Fibroblast of the aortic adventitia (primary cell): ENCODE measurements at regions not wholly inside any gene's neighbourhood (a gene's known extent, or its start where the extent isn't known, plus 50 kb on each side); places are given as distances from the start of the nearest gene placed in this dataset.

Source experiments
- DNase-seq: peaks from one replicate; pipeline ENCODE4 v3.0.0-alpha.2; 2010; ENCODE audit warnings: low read depth
- H3K4me3 ChIP-seq: 2 replicates; pipeline ENCODE4 v1.5.1; 2011; ENCODE audit warnings: low read depth, mild to moderate bottlenecking, control low read depth, low read length, moderate library complexity
- TF ChIP-seq, protein P1 (sequence below): IDR thresholded peaks from 2 replicates; pipeline ENCODE4 v1.5.1; 2011; ENCODE audit warnings: mild to moderate bottlenecking, low read length, control low read depth, inconsistent platforms; ENCODE audit not compliant: insufficient read depth

DNA sequence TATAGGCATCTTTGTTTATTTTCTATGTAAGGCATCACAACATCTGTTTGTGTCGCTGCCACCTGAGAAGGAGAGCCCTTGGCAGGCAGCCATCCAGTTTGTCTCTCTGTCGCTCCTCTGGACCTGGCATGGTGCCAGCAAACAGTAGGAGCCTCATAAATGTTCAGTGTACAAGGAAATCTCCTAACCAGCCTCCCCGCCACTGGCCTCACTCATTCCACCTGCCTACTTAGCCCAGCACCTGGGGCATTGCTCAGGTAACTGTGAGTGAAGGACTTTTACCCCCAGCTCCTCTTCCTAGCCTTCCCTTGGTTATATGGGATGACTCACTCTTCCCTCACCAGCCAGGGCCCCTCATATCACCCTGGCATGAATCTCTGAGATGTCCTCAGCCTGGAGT, 61.7 kb upstream of the NPTX2 start:
- no peak overlapping the region for H3K4me3 ChIP-seq
- TF ChIP-seq, protein P1, sequence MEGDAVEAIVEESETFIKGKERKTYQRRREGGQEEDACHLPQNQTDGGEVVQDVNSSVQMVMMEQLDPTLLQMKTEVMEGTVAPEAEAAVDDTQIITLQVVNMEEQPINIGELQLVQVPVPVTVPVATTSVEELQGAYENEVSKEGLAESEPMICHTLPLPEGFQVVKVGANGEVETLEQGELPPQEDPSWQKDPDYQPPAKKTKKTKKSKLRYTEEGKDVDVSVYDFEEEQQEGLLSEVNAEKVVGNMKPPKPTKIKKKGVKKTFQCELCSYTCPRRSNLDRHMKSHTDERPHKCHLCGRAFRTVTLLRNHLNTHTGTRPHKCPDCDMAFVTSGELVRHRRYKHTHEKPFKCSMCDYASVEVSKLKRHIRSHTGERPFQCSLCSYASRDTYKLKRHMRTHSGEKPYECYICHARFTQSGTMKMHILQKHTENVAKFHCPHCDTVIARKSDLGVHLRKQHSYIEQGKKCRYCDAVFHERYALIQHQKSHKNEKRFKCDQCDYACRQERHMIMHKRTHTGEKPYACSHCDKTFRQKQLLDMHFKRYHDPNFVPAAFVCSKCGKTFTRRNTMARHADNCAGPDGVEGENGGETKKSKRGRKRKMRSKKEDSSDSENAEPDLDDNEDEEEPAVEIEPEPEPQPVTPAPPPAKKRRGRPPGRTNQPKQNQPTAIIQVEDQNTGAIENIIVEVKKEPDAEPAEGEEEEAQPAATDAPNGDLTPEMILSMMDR = no peak
- DNase-seq = no peak

- TF ChIP-seq, protein P1 = no peak
- H3K4me3 ChIP-seq = no peak overlapping the region
- DNase-seq = no peak
Measured at GRCh38 chr7:98553666-98554065, 63.4 kb upstream of the NPTX2 start.

- no peak overlapping the region for H3K4me3 ChIP-seq
- TF ChIP-seq, protein P1 = no peak
- DNase-seq = no peak
Measured at GRCh38 chr7:98551611-98552273, 65.3 kb upstream of the NPTX2 start.

DNA sequence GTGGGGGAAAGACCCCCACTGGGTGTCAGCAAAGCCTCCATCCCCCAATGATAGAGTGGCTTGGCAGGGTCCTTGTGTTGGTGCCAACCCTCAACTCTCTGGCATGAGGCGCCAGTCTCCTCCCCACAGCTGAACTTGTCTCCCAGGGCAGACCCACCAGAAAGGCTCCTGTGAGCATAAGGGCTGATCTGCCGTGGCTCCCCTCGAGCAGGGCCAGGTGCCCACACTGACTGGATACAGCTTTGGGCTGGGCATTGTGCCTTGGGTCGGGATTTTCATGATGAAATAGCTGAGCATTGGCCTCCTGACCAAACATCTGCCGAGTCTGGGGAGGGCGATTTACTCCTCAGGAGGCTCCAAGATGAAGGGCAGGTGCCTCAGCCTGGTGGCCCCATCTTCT, 68.1 kb upstream of the NPTX2 start:
- TF ChIP-seq, protein P1 = no peak
- DNase-seq = no peak
- H3K4me3 ChIP-seq = no peak overlapping the region

DNA sequence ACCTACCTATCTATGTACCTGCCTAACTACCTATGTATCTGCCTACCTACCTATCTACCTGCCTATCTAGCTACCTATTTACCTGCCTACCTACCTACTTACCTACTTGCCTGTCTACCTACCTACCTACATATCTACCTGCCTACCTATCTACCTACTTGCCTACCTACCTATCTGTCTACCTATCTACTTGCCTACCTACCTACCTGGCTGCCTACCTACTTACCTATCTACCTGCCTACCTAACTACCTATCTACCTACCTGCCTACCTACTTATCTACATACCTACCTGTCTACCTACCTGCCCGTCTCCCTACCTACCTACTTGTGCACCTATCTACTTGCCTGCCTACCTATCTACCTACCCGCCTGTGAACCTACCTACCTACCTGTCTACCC, 68.7 kb upstream of the NPTX2 start:
- no peak for DNase-seq
- no peak overlapping the region for H3K4me3 ChIP-seq
- TF ChIP-seq, protein P1 = no peak

- TF ChIP-seq, protein P1 = no peak
- no peak for DNase-seq
- H3K4me3 ChIP-seq = no peak overlapping the region
Measured at GRCh38 chr7:98541101-98541500, 76.0 kb upstream of the NPTX2 start.

DNA sequence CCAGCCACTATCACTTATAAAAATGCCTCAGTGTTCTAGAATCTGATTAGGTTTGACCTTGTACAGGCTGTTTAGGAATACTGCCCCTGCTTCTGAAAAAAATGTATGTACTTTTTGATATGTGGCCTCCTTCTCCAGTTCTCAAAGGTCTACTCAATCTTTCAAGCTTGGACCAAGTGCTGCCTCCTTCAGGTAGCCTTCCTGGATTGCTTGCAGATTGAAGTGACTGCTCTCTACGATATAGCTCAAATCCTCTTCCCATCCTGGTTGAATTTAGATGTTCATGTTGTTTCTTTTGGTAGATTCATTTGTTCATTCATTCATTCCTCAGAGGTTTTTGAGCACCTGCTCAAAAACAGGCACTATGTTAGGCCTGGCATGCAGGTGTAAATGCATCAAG, 77.2 kb upstream of the NPTX2 start:
- no peak for DNase-seq
- H3K4me3 ChIP-seq = no peak overlapping the region
- TF ChIP-seq, protein P1 = no peak
